H9 (cell line): ENCODE measurements at regions not wholly inside any gene's neighbourhood (a gene's known extent, or its start where the extent isn't known, plus 50 kb on each side); places are given as distances from the start of the nearest gene placed in this dataset.

Source experiments
- DNase-seq: peaks from one replicate; pipeline ENCODE4 v3.0.0-alpha.2; 2017
- H2AFZ ChIP-seq: one replicate; pipeline ENCODE4 v1.6.1; 2013; ENCODE audit warnings: mild to moderate bottlenecking, low read length, control low read depth, moderate library complexity
- H2AK5ac ChIP-seq: 2 replicates; pipeline ENCODE4 v1.6.1; 2013; ENCODE audit warnings: low read length, control low read depth, mixed read lengths; ENCODE audit not compliant: insufficient read length
- H2BK120ac ChIP-seq: one replicate; pipeline ENCODE4 v1.6.1; 2013; ENCODE audit warnings: low read depth, mild to moderate bottlenecking, low read length, control low read depth, inconsistent platforms; ENCODE audit not compliant: poor library complexity, severe bottlenecking
- H2BK12ac ChIP-seq: 2 replicates; pipeline ENCODE4 v1.6.1; 2013; ENCODE audit warnings: low read length, control low read depth, mixed read lengths, low read depth; ENCODE audit not compliant: insufficient read length
- H2BK15ac ChIP-seq: 2 replicates; pipeline ENCODE4 v1.6.1; 2013; ENCODE audit warnings: low read depth, low read length, control low read depth
- H2BK20ac ChIP-seq: one replicate; pipeline ENCODE4 v1.6.1; 2013; ENCODE audit warnings: low read depth, mild to moderate bottlenecking, low read length, control low read depth, inconsistent platforms; ENCODE audit not compliant: poor library complexity, severe bottlenecking
- H2BK5ac ChIP-seq: 2 replicates; pipeline ENCODE4 v1.6.1; 2013; ENCODE audit warnings: low read length, control low read depth, mixed read lengths; ENCODE audit not compliant: insufficient read length
- H3K14ac ChIP-seq: 2 replicates; pipeline ENCODE4 v1.6.1; 2013; ENCODE audit warnings: low read length, control low read depth; ENCODE audit not compliant: insufficient read depth
- H3K18ac ChIP-seq: 2 replicates; pipeline ENCODE4 v1.6.1; 2013; ENCODE audit warnings: low read depth, mild to moderate bottlenecking, mixed read lengths, low read length, control low read depth; ENCODE audit not compliant: insufficient read length
- H3K23ac ChIP-seq: 2 replicates; pipeline ENCODE4 v1.6.1; 2013; ENCODE audit warnings: low read length, control low read depth, mixed read lengths, low read depth; ENCODE audit not compliant: insufficient read length
- H3K23me2 ChIP-seq: 2 replicates; pipeline ENCODE4 v1.6.1; 2013; ENCODE audit warnings: low read depth, mild to moderate bottlenecking, mixed read lengths, low read length, control low read depth; ENCODE audit not compliant: insufficient read length, poor library complexity, severe bottlenecking
- H3K27ac ChIP-seq: 2 replicates; pipeline ENCODE4 v1.5.1; 2013; ENCODE audit warnings: low read length, control low read depth, mixed read lengths, low read depth; ENCODE audit not compliant: insufficient read length
- H3K27me3 ChIP-seq: 2 replicates; pipeline ENCODE4 v1.6.1; 2013; ENCODE audit warnings: low read length, control low read depth, inconsistent platforms; ENCODE audit not compliant: insufficient read depth
- H3K4ac ChIP-seq: 2 replicates; pipeline ENCODE4 v1.6.1; 2013; ENCODE audit warnings: low read depth, mild to moderate bottlenecking, control low read depth, inconsistent platforms, low read length, moderate library complexity
- H3K4me1 ChIP-seq: 2 replicates; pipeline ENCODE4 v1.6.1; 2013; ENCODE audit warnings: low read length, control low read depth, inconsistent platforms; ENCODE audit not compliant: insufficient read depth
- H3K4me2 ChIP-seq: 2 replicates; pipeline ENCODE4 v1.6.1; 2013; ENCODE audit warnings: low read length, control low read depth, mixed read lengths; ENCODE audit not compliant: insufficient read length, insufficient read depth
- H3K56ac ChIP-seq: 2 replicates; pipeline ENCODE4 v1.6.1; 2013; ENCODE audit warnings: low read depth, mild to moderate bottlenecking, mixed read lengths, low read length, control low read depth; ENCODE audit not compliant: insufficient read length
- H3K79me1 ChIP-seq: 2 replicates; pipeline ENCODE4 v1.6.1; 2013; ENCODE audit warnings: low read depth, mild to moderate bottlenecking, moderate library complexity, low read length, control low read depth, inconsistent platforms; ENCODE audit not compliant: insufficient read depth, poor library complexity, severe bottlenecking
- H3K79me2 ChIP-seq: 2 replicates; pipeline ENCODE4 v1.6.1; 2013; ENCODE audit warnings: low read length, control low read depth, inconsistent platforms; ENCODE audit not compliant: insufficient read depth
- H3K9ac ChIP-seq: 2 replicates; pipeline ENCODE4 v1.6.1; 2013; ENCODE audit warnings: low read length, control low read depth, mixed read lengths; ENCODE audit not compliant: insufficient read length; ENCODE audit errors: extremely low read depth
- H3K9me3 ChIP-seq: one replicate; pipeline ENCODE4 v1.6.1; 2013; ENCODE audit warnings: low read depth, low read length, inconsistent platforms; ENCODE audit not compliant: control insufficient read depth
- H3T11ph ChIP-seq: one replicate; pipeline ENCODE4 v1.6.1; 2013; ENCODE audit warnings: mild to moderate bottlenecking, low read length, control low read depth, inconsistent platforms
- H4K20me1 ChIP-seq: one replicate; pipeline ENCODE4 v1.6.1; 2013; ENCODE audit not compliant: control insufficient read depth, insufficient read length, insufficient read depth
- H4K5ac ChIP-seq: 2 replicates; pipeline ENCODE4 v1.6.1; 2013; ENCODE audit warnings: low read depth, mild to moderate bottlenecking, mixed read lengths, low read length, control low read depth; ENCODE audit not compliant: insufficient read length
- H4K8ac ChIP-seq: replicated peaks from 2 replicates; pipeline ENCODE4 v1.6.1; 2013; ENCODE audit warnings: low read length, control low read depth, mixed read lengths, low read depth; ENCODE audit not compliant: insufficient read length
- H4K91ac ChIP-seq: 2 replicates; pipeline ENCODE4 v1.6.1; 2013; ENCODE audit warnings: low read depth, mild to moderate bottlenecking, moderate library complexity, mixed read lengths, low read length, control low read depth; ENCODE audit not compliant: insufficient read length
- H3K27ac Mint-ChIP-seq, 3 experiments: 2 replicates in 2 of 3; 3 replicates in 1 of 3; pipeline ENCODE4 v1.8.0; 2020 to 2021; ENCODE audit warnings: mixed read lengths in 3 of 3, mild to moderate bottlenecking in 1 of 3, moderate library complexity in 1 of 3
- H3K27me3 Mint-ChIP-seq: 2 replicates; pipeline ENCODE4 v1.8.0; 2021; ENCODE audit warnings: low read depth, mild to moderate bottlenecking, moderate library complexity, mixed read lengths
- H3K36me3 Mint-ChIP-seq, 3 experiments: 2 replicates in 2 of 3; 3 replicates in 1 of 3; pipeline ENCODE4 v1.8.0; 2020 to 2021; ENCODE audit warnings: low read depth in 3 of 3, mixed read lengths in 3 of 3; ENCODE audit not compliant: insufficient read depth in 1 of 3
- H3K4me1 Mint-ChIP-seq, 2 experiments: 2 replicates each; pipeline ENCODE4 v1.8.0; 2020; ENCODE audit warnings: mixed read lengths in 2 of 2
- H3K4me3 Mint-ChIP-seq, 2 experiments: 2 replicates in 1 of 2; 3 replicates in 1 of 2; pipeline ENCODE4 v1.8.0; 2020 to 2021; ENCODE audit warnings: mild to moderate bottlenecking in 2 of 2, mixed read lengths in 2 of 2, moderate library complexity in 1 of 2
- H3K9me3 Mint-ChIP-seq, 2 experiments: 2 replicates in 1 of 2; 3 replicates in 1 of 2; pipeline ENCODE4 v1.8.0; 2020; ENCODE audit warnings: mild to moderate bottlenecking in 2 of 2, mixed read lengths in 2 of 2, moderate library complexity in 1 of 2
- CTCF ChIP-seq: fragments of 200-600 bp; sonication (generic); conservative IDR thresholded peaks from 3 replicates; pipeline ENCODE4 v1.8.0; 2021; ENCODE audit warnings: antibody characterized with exemption, mild to moderate bottlenecking
- WGBS: extraction: QIAGEN DNeasy Blood & Tissue Kit; methylation state at CpG from one replicate; pipeline ENCODE4 v1.1.7; 2013; ENCODE audit warnings: missing lambda C conversion rate, low lambda C conversion rate, mixed read lengths; ENCODE audit not compliant: insufficient read length; ENCODE audit errors: extremely low coverage; 5-methylcytosine and 5-hydroxymethylcytosine counted together

GRCh38 chr13:103471896-103472295, 405.7 kb upstream of the SLC10A2 start:
- H3T11ph ChIP-seq, result no peak overlapping the region
- H3K23me2 ChIP-seq, result no peaks in the 10 kb centered on the region
- Mint-ChIP-seq H3K4me1 (peaks cover 2 to 3% of the 10 kb centered on the region in 2 experiments; a peak in 2 of 4 replicates), H3K27ac (peak overlapping the region in 1 of 3 experiments; percentile 62; a peak in 1 of 7 replicates), H3K4me3 (no peak overlapping the region), H3K36me3 (no peaks in the 10 kb centered on the region), H3K27me3 (no peaks in the 10 kb centered on the region), H3K9me3 (no peaks in the 10 kb centered on the region)
- H4K91ac ChIP-seq, result no peak overlapping the region
- H2AFZ ChIP-seq, result no peak overlapping the region
- no peak overlapping the region for H3K9ac ChIP-seq
- no CpG with 5 or more reads among the region's 4 CpGs for WGBS
- no peak overlapping the region for H4K8ac ChIP-seq
- no peak overlapping the region for H2BK5ac ChIP-seq
- peak; percentile 48 for DNase-seq
- TF ChIP-seq CTCF, result no peak
- no peaks in the 10 kb centered on the region for H4K20me1 ChIP-seq
- no peaks in the 10 kb centered on the region for H3K79me2 ChIP-seq
- H2BK12ac ChIP-seq, result no peak overlapping the region
- no peak overlapping the region for H2BK20ac ChIP-seq
- no peak overlapping the region; the same call in 1 of the 2 replicates for H3K14ac ChIP-seq
- H4K5ac ChIP-seq, result no peak overlapping the region
- no peak overlapping the region for H3K23ac ChIP-seq
- no peak overlapping the region for H2BK120ac ChIP-seq
- no peak overlapping the region for H3K4ac ChIP-seq
- H3K27ac ChIP-seq, result no peak overlapping the region
- H3K79me1 ChIP-seq, result no peaks in the 10 kb centered on the region
- no peak overlapping the region for H2AK5ac ChIP-seq
- no peak overlapping the region for H3K18ac ChIP-seq
- no peaks in the 10 kb centered on the region for H3K9me3 ChIP-seq
- no peaks in the 10 kb centered on the region for H3K27me3 ChIP-seq
- H3K56ac ChIP-seq, result no peak overlapping the region
- no peaks in the 10 kb centered on the region for H3K4me1 ChIP-seq
- no peak overlapping the region for H3K4me2 ChIP-seq
- no peak overlapping the region for H2BK15ac ChIP-seq
